ENCODE measurements at regions not wholly inside any gene's neighbourhood (a gene's known extent, or its start where the extent isn't known, plus 50 kb on each side); places are given as distances from the start of the nearest gene placed in this dataset.
"Not testable (repeated sequence)": the region's sequence is repeated elsewhere in the genome, so short reads cannot be mapped to it uniquely, and the experiment has no call there.

- ATAC-seq (no peak), FAIRE-seq (no peak), DNase-seq (no peak)
- Histone ChIP-seq H3K4me3 (no peak overlapping the region), H3K36me3 (no peaks in the 10 kb centered on the region), H3K4me1 (no peaks in the 10 kb centered on the region), H3K9me3 (no peaks in the 10 kb centered on the region), H3K27ac (no peak overlapping the region), H3K27me3 (no peaks in the 10 kb centered on the region)
- intact Hi-C loops (cut with DNase I): no loop called here
- 71 to 89% methylated on average over 7 of the region's 7 CpGs for WGBS, 2 donors
- TF ChIP-seq CTCF (IDR thresholded peaks at IDR 0.05): no peak
Observed at GRCh38 chr4:69377562-69377961, 97.3 kb downstream of the UGT2B28 start.

DNA sequence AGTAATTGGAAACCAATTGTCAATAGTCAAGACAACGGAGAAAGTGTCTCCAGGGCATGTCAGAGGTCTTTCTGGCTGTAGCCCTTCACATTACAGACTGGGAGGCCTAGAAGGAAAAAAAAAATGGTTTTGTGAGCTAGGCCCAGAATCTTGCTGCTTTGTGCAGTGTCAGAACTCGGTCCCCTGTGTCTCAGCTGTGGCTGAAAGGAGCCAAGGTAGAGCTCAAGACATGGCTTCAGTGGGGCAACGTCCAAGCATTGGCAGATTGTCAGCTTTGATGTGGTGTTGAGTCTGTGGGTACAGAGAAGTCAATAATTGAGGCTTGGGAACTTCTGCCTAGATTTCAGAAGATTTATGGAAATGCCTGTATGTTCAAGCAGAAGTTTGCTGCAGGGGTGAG lies 103.0 kb downstream of the UGT2B28 start:
- TF ChIP-seq CTCF (IDR thresholded peaks at IDR 0.05): no peak
- no peak for DNase-seq
- H3K27ac ChIP-seq: no peak overlapping the region
- no peaks in the 10 kb centered on the region for H3K27me3 ChIP-seq
- H3K36me3 ChIP-seq: no peaks in the 10 kb centered on the region
- 45 to 51% methylated on average over 3 of the region's 3 CpGs for WGBS, 2 donors
- no peak for ATAC-seq
- no peak for FAIRE-seq
- intact Hi-C loops (cut with DNase I): no loop called here
- H3K9me3 ChIP-seq: no peaks in the 10 kb centered on the region
- H3K4me1 ChIP-seq: no peaks in the 10 kb centered on the region
- H3K4me3 ChIP-seq: no peak overlapping the region

DNA sequence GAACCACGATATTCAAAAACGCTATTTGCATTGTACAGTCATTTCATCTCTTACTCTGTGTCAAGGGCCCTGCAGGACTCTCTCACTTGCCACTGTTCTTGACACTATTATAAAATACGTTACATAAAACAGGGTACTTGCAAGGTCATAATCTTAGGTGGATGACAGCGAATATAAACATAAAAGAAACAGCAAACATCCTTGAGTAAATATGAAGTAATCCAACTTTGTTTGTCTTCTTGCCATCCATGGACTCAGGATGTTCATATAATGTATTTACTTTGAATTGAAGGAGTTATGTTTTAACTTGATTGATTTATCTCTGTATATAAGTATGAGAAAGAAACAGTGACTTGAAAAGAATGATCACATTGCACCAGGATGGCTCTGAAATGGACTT lies 106.6 kb downstream of the UGT2B4 start:
- DNase-seq; H3K4me3 ChIP-seq; ATAC-seq; H3K36me3 ChIP-seq; H3K27ac ChIP-seq; H3K27me3 ChIP-seq; H3K4me1 ChIP-seq; H3K9me3 ChIP-seq; intact Hi-C loops (cut with DNase I): not testable (repeated sequence)
- peak; percentile 96 for FAIRE-seq
- 39 to 51% methylated on average over 4 of the region's 4 CpGs for WGBS, 2 donors

GRCh38 chr4:69408451-69408850 lies 87.3 kb downstream of the UGT2B4 start:
- Histone ChIP-seq H3K9me3 (no peaks in the 10 kb centered on the region), H3K27ac (no peak overlapping the region), H3K4me1 (no peaks in the 10 kb centered on the region), H3K27me3 (no peaks in the 10 kb centered on the region), H3K36me3 (no peaks in the 10 kb centered on the region), H3K4me3 (no peak overlapping the region)
- FAIRE-seq (no peak), ATAC-seq (no peak), DNase-seq (no peak)
- TF ChIP-seq CTCF (IDR thresholded peaks at IDR 0.05): no peak
- intact Hi-C loops (cut with DNase I): no loop called here
- whole genome bisulfite sequencing, 2 donors: 39 to 42% methylated on average over 2 of the region's 2 CpGs

GRCh38 chr4:69411981-69412380 lies 83.7 kb downstream of the UGT2B4 start:
- H3K36me3 ChIP-seq; H3K27me3 ChIP-seq; H3K9me3 ChIP-seq; DNase-seq; H3K4me1 ChIP-seq; H3K4me3 ChIP-seq; ATAC-seq; H3K27ac ChIP-seq; intact Hi-C loops (cut with DNase I): not testable (repeated sequence)
- FAIRE-seq: peak; percentile 47

DNA sequence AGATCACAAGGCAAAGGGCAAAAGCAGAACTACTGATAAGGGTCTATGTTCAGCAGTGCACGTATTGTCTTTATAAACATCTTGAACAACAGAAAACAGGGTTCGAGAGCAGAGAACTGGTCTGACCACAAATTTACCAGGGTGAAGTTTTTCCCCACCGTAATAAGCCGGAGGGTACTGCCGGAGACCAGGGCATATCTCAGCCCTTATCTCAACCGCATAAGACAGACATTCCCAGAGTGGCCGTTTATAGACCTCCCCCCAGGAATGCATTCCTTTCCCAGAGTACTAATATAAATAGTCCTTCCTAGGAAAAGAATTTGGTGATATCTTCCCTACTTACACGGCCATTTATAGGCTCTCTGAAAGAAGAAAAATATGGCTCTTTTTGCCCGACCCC lies 71.0 kb downstream of the UGT2B4 start:
- H3K27ac ChIP-seq; DNase-seq; H3K4me3 ChIP-seq; H3K9me3 ChIP-seq; H3K27me3 ChIP-seq; FAIRE-seq; ATAC-seq; intact Hi-C loops (cut with DNase I); H3K4me1 ChIP-seq; H3K36me3 ChIP-seq: not testable (repeated sequence)
- WGBS, 2 donors: 81 to 89% methylated on average over 9 of the region's 9 CpGs

Data from pancreas (tissue), 10 donors.